ENCODE measurements at regions not wholly inside any gene's neighbourhood (a gene's known extent, or its start where the extent isn't known, plus 50 kb on each side); places are given as distances from the start of the nearest gene placed in this dataset.

DNA sequence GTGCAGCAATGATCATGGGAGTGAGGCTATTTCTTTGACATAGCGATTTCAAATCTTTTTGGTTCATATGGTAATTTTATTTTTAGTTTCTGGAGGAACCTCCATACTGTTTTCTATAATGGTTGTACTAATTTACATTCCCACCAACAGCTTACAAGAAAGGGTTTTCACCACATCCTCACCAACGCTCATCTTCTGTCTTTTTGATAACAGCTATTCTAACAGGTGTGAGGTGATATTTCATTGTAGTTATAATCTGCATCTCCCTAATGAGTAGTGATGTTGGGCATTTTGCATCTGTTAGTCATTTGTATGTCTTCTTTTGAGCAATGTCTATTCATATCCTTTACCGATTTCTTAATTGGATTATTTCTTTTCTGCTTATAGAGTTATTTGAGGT, 75.0 kb upstream of the FHIP2A start:
- TF ChIP-seq, protein P1, sequence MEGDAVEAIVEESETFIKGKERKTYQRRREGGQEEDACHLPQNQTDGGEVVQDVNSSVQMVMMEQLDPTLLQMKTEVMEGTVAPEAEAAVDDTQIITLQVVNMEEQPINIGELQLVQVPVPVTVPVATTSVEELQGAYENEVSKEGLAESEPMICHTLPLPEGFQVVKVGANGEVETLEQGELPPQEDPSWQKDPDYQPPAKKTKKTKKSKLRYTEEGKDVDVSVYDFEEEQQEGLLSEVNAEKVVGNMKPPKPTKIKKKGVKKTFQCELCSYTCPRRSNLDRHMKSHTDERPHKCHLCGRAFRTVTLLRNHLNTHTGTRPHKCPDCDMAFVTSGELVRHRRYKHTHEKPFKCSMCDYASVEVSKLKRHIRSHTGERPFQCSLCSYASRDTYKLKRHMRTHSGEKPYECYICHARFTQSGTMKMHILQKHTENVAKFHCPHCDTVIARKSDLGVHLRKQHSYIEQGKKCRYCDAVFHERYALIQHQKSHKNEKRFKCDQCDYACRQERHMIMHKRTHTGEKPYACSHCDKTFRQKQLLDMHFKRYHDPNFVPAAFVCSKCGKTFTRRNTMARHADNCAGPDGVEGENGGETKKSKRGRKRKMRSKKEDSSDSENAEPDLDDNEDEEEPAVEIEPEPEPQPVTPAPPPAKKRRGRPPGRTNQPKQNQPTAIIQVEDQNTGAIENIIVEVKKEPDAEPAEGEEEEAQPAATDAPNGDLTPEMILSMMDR (IDR thresholded peaks at IDR 0.05; ENCODE audit: low read length), result no peak
- no peak for TF ChIP-seq EZH2 (optimal IDR thresholded peaks at IDR 0.05; ENCODE audit: low read depth, low read length)
